Activated T-helper 9 cell treated with anti-CD3 and anti-CD28 coated beads, Interleukin-2, amount 50 U/mL, for 16 hours (primary cell): ENCODE measurements at regions not wholly inside any gene's neighbourhood (a gene's known extent, or its start where the extent isn't known, plus 50 kb on each side); places are given as distances from the start of the nearest gene placed in this dataset.

Source experiments
- DNase-seq: peaks from one replicate; pipeline ENCODE4 v3.0.0-alpha.2; 2020; ENCODE audit warnings: low read depth

- DNase-seq = no peak
Observed at GRCh38 chr10:101299211-101299610, 54.8 kb upstream of the BTRC start.

DNA sequence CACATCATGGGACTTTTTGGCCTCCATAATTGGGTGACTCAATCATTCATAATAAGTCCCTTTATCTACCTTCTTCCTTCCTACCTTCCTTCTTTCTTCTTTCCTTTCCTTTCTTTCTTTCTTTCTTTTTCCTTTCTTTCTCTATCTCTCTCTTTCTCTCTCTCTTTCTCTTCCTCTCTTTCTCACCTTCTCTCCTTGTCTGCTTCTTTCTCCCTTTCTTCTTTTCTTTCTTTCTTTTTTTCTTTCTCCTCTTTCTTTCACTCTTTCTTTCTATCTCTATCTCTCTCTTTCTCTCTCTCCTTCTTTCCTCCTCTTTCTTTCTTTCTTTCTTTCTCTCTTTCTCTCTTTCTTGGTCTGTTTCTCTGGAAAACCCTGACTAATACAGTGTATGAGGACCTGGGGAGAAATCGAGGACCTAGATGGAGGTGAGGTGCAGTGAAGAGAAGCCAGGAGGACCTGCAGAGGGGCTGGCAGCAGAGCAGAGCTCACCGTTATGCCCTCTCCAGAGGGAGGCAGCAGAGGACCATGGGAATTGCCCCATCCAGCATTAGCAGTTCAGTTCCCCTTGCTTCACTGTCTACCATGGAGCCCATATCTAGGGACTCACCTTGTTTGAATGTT is 52.7 kb upstream of the BTRC start:
- DNase-seq = no peak

DNA sequence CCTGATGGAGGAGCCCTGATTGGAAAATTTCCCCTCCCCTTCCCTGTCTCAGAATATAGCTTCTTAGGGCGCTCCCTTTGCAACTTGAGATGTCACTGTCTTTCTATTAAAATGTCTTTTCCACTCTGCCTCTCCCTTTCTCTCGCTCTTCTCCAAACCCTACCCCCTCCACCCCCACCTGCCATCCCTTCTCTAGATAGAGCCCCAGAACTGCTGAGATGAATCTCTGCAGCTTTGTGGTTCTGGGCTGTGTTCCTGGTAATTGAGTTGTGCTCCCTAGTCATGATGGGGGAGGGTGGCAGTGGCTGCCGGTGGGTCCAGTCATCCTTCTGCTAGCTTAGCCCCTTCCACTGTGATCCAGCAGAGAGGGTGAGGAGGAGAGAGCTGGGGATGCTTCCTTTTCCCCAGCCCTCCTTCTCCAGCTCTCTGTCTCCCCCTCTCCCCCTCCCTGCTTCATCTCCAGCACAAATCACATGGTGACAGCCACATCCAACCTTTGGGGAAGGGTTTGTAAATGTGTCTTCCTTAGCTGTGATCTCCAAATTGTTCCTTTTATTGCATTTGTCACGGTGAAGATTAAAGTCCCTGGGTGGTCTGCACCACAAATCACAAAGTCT is 50.8 kb upstream of the BTRC start:
- DNase-seq = no peak
